H1 (cell line): ENCODE measurements at regions not wholly inside any gene's neighbourhood (a gene's known extent, or its start where the extent isn't known, plus 50 kb on each side); places are given as distances from the start of the nearest gene placed in this dataset.

Experiments
- CTCF ChIA-PET: fragments of 300-600 bp; sonication (Branson Sonifier 250); formaldehyde crosslinking; loops from one replicate; lab custom pipeline; 2021; ENCODE audit not compliant: partially characterized antibody; lab: Charles Lee
- POLR2A ChIA-PET: fragments of 300-600 bp; sonication (Branson Sonifier 250); formaldehyde crosslinking; loops from one replicate; lab custom pipeline; 2021; ENCODE audit warnings: inconsistent platforms; ENCODE audit not compliant: partially characterized antibody; lab: Charles Lee
- DNase-seq, 2 experiments: peaks; one replicate each; pipeline versions ENCODE4 v3.0.0 to v3.0.0-alpha.2; 2010 to 2022; ENCODE audit warnings: low spot score in 2 of 2, low read depth in 1 of 2, mixed read lengths in 1 of 2
- FAIRE-seq: peaks from 2 replicates; lab custom pipeline; 2011; peaks lifted over from hg19 to GRCh38; lab: Jason Lieb, UNC
- H2AFZ ChIP-seq: 2 replicates; pipeline ENCODE4 v1.8.1; 2012; ENCODE audit warnings: low read length, inconsistent platforms
- H2AK5ac ChIP-seq: 2 replicates; pipeline ENCODE4 v1.6.1; 2013; ENCODE audit warnings: low read depth, low read length
- H2BK120ac ChIP-seq: replicated peaks from 2 replicates; pipeline ENCODE3; 2013; ENCODE audit warnings: low read depth, low read length, inconsistent platforms
- H2BK12ac ChIP-seq: 2 replicates; pipeline ENCODE4 v1.6.1; 2013; ENCODE audit warnings: low read depth, low read length
- H2BK15ac ChIP-seq: 2 replicates; pipeline ENCODE4 v1.6.1; 2013; ENCODE audit warnings: low read length
- H2BK20ac ChIP-seq: 2 replicates; pipeline ENCODE4 v1.6.1; 2013; ENCODE audit warnings: low read length
- H2BK5ac ChIP-seq: 2 replicates; pipeline ENCODE4 v1.6.1; 2013; ENCODE audit warnings: low read depth, low read length
- H3K14ac ChIP-seq: 2 replicates; pipeline ENCODE4 v1.6.1; 2013; ENCODE audit warnings: inconsistent platforms; ENCODE audit not compliant: insufficient read length
- H3K18ac ChIP-seq: 2 replicates; pipeline ENCODE4 v1.6.1; 2013; ENCODE audit warnings: low read length; ENCODE audit errors: extremely low read depth
- H3K23ac ChIP-seq: 2 replicates; pipeline ENCODE4 v1.6.1; 2013; ENCODE audit warnings: inconsistent platforms; ENCODE audit not compliant: insufficient read length
- H3K23me2 ChIP-seq: 2 replicates; pipeline ENCODE4 v1.6.1; 2013; ENCODE audit warnings: low read depth, low read length
- H3K27ac ChIP-seq: 2 replicates; pipeline ENCODE4 v1.6.1; 2011; ENCODE audit warnings: low read depth, low read length, inconsistent platforms
- H3K27me3 ChIP-seq, 4 experiments: replicated peaks in 1 of 4; 1 replicate in 1 of 4; 2 replicates in 3 of 4; pipeline versions ENCODE4 v1.6.1 to v1.8.1; 2011 to 2013; ENCODE audit warnings: low read length in 3 of 4, mild to moderate bottlenecking in 3 of 4, inconsistent platforms in 2 of 4, mixed read lengths in 2 of 4, moderate library complexity in 1 of 4; ENCODE audit not compliant: control insufficient read depth in 3 of 4, insufficient read depth in 3 of 4; ENCODE audit errors: extremely low read depth in 1 of 4
- H3K36me3 ChIP-seq, 4 experiments: 2 replicates each; pipeline versions ENCODE4 v1.6.1 to v1.8.1; 2011 to 2013; ENCODE audit warnings: mild to moderate bottlenecking in 4 of 4, low read length in 3 of 4, moderate library complexity in 2 of 4, control low read depth in 1 of 4, inconsistent platforms in 1 of 4; ENCODE audit not compliant: insufficient read depth in 4 of 4, control insufficient read depth in 2 of 4
- H3K4ac ChIP-seq: replicated peaks from 2 replicates; pipeline ENCODE3; 2013; ENCODE audit warnings: low read length, low read depth, mixed read lengths, inconsistent platforms; ENCODE audit not compliant: insufficient read length
- H3K4me1 ChIP-seq, 4 experiments: replicated peaks in 1 of 4; 1 replicate in 1 of 4; 2 replicates in 3 of 4; pipeline versions ENCODE4 v1.6.1 to v1.8.1; 2011 to 2013; ENCODE audit warnings: low read length in 3 of 4, inconsistent platforms in 2 of 4, mixed read lengths in 1 of 4; ENCODE audit not compliant: insufficient read depth in 4 of 4, control insufficient read depth in 3 of 4
- H3K4me2 ChIP-seq, 2 experiments: 2 replicates each; pipeline versions ENCODE4 v1.6.1 to v1.8.1; 2011 to 2013; ENCODE audit warnings: low read depth in 2 of 2, low read length in 2 of 2, control low read depth in 1 of 2, inconsistent platforms in 1 of 2, mild to moderate bottlenecking in 1 of 2; ENCODE audit not compliant: insufficient read depth in 1 of 2
- H3K4me3 ChIP-seq, 4 experiments: fragments of 200-600, 300-600 bp in 1 of 4; sonication (generic), shearing (Covaris generic), sonication (Bioruptor Twin) in 1 of 4; 2 replicates each; pipeline versions ENCODE4 v1.5.1 to v1.8.1; 2011 to 2016; ENCODE audit warnings: low read length in 4 of 4, low read depth in 3 of 4, control low read depth in 2 of 4, inconsistent platforms in 2 of 4, mild to moderate bottlenecking in 2 of 4, mixed read lengths in 1 of 4, moderate library complexity in 1 of 4; ENCODE audit not compliant: insufficient read depth in 2 of 4; ENCODE audit errors: extremely low read depth in 1 of 4
- H3K56ac ChIP-seq: replicated peaks from 2 replicates; pipeline ENCODE3; 2013; ENCODE audit warnings: low read depth, mild to moderate bottlenecking, mixed read lengths, low read length, inconsistent platforms; ENCODE audit not compliant: insufficient read length
- H3K79me1 ChIP-seq: 2 replicates; pipeline ENCODE4 v1.6.1; 2013; ENCODE audit warnings: low read depth, low read length, control low read depth
- H3K79me2 ChIP-seq, 2 experiments: 2 replicates each; pipeline versions ENCODE4 v1.6.1 to v1.8.1; 2012 to 2013; ENCODE audit warnings: low read length in 2 of 2, mild to moderate bottlenecking in 2 of 2, inconsistent platforms in 1 of 2; ENCODE audit not compliant: insufficient read depth in 2 of 2, control insufficient read depth in 1 of 2
- H3K9ac ChIP-seq, 4 experiments: replicated peaks in 1 of 4; 1 replicate in 1 of 4; 2 replicates in 3 of 4; pipeline versions ENCODE4 v1.6.1 to v1.8.1; 2011 to 2013; ENCODE audit warnings: low read depth in 3 of 4, low read length in 3 of 4, control low read depth in 2 of 4, mild to moderate bottlenecking in 2 of 4, moderate library complexity in 2 of 4, inconsistent platforms in 1 of 4; ENCODE audit errors: extremely low read depth in 1 of 4
- H3K9me3 ChIP-seq, 2 experiments: 2 replicates each; pipeline versions ENCODE4 v1.6.1 to v1.8.1; 2012 to 2013; ENCODE audit warnings: mild to moderate bottlenecking in 2 of 2, moderate library complexity in 2 of 2, control low read depth in 1 of 2, inconsistent platforms in 1 of 2, low read depth in 1 of 2, low read length in 1 of 2, mixed read lengths in 1 of 2; ENCODE audit not compliant: insufficient read depth in 2 of 2
- H4K20me1 ChIP-seq, 2 experiments: replicated peaks in 1 of 2; 2 replicates each; pipeline versions ENCODE3 to v1.8.1; 2011 to 2013; ENCODE audit warnings: inconsistent platforms in 2 of 2, low read length in 2 of 2, mild to moderate bottlenecking in 1 of 2; ENCODE audit not compliant: insufficient read depth in 2 of 2, control insufficient read depth in 1 of 2
- H4K5ac ChIP-seq: 2 replicates; pipeline ENCODE4 v1.6.1; 2013; ENCODE audit warnings: low read length, low read depth, mixed read lengths, inconsistent platforms; ENCODE audit not compliant: insufficient read length
- H4K8ac ChIP-seq: 2 replicates; pipeline ENCODE4 v1.8.0; 2013; ENCODE audit warnings: mild to moderate bottlenecking, moderate library complexity, low read length, inconsistent platforms; ENCODE audit not compliant: insufficient read depth; ENCODE audit errors: extremely low read depth
- H4K91ac ChIP-seq: replicated peaks from 2 replicates; pipeline ENCODE3; 2013; ENCODE audit warnings: low read length, mixed read lengths, inconsistent platforms; ENCODE audit not compliant: insufficient read length
- ATF3 ChIP-seq: IDR thresholded peaks from 2 replicates; pipeline ENCODE4 v1.6.1; 2011; ENCODE audit warnings: low read depth, mild to moderate bottlenecking, low read length; ENCODE audit not compliant: insufficient read depth
- BRCA1 ChIP-seq: IDR thresholded peaks from 2 replicates; pipeline ENCODE4 v1.6.1; 2012; ENCODE audit warnings: low read depth, low read length, improper control_type of control experiment
- KDM4A ChIP-seq: IDR thresholded peaks from one replicate; pipeline ENCODE4 v1.7.1; 2012; ENCODE audit warnings: low read depth, mild to moderate bottlenecking, moderate library complexity, low read length, inconsistent platforms; ENCODE audit not compliant: severe bottlenecking
- PHF8 ChIP-seq: fragments of 200-600 bp; sonication (generic); conservative IDR thresholded peaks from 2 replicates; pipeline ENCODE4 v1.7.1; 2012; ENCODE audit warnings: low read depth, mild to moderate bottlenecking, inconsistent platforms, low read length, moderate library complexity
- SIRT6 ChIP-seq: IDR thresholded peaks from one replicate; pipeline ENCODE4 v1.7.1; 2012; ENCODE audit warnings: low read length, inconsistent platforms
- TAF1 ChIP-seq: IDR thresholded peaks from 2 replicates; pipeline ENCODE4 v1.6.1; 2011; ENCODE audit warnings: mild to moderate bottlenecking, low read depth, low read length
- USF2 ChIP-seq: IDR thresholded peaks from 2 replicates; pipeline ENCODE4 v1.6.1; 2011; ENCODE audit warnings: low read length, improper control_type of control experiment
- WGBS, 2 experiments: shearing (Covaris generic) in 1 of 2; methylation state at CpG; one replicate each; pipeline versions ENCODE4 v1.1.6 to v1.1.7; 2013 to 2015; ENCODE audit warnings: low lambda C conversion rate in 2 of 2, mixed read lengths in 2 of 2, inconsistent platforms in 1 of 2, low coverage in 1 of 2, missing lambda C conversion rate in 1 of 2; ENCODE audit not compliant: insufficient replicate concordance in 2 of 2, insufficient coverage in 1 of 2, insufficient read length in 1 of 2; ENCODE audit errors: extremely low coverage in 1 of 2, missing lambda C conversion rate in 1 of 2; 5-methylcytosine and 5-hydroxymethylcytosine counted together

GRCh38 chr1:198878566-198878965 is 239.7 kb downstream of the PTPRC start:
- CTCF ChIA-PET = interaction anchor here (0.6 kb wide), 1 partner anchor 11 kb away, joined by 3 read pairs; no protein-coding TSS in a partner anchor
- Histone ChIP-seq H2BK5ac (no peak overlapping the region), H2BK20ac (no peak overlapping the region), H2BK15ac (no peak overlapping the region), H3K14ac (no peak overlapping the region), H3K79me2 (no peaks in the 10 kb centered on the region), H4K20me1 (no peaks in the 10 kb centered on the region), H3K56ac (no peak overlapping the region), H3K4ac (no peak overlapping the region), H3K23me2 (no peaks in the 10 kb centered on the region), H2BK120ac (no peak overlapping the region), H3K79me1 (no peaks in the 10 kb centered on the region), H3K4me3 (no peak overlapping the region), H3K36me3 (no peaks in the 10 kb centered on the region), H2BK12ac (no peak overlapping the region), H3K4me1 (no peaks in the 10 kb centered on the region), H3K23ac (no peak overlapping the region), H4K91ac (no peak overlapping the region), H2AK5ac (no peak overlapping the region), H4K8ac (no peak overlapping the region), H3K4me2 (no peak overlapping the region), H3K27me3 (no peaks in the 10 kb centered on the region), H3K9me3 (no peaks in the 10 kb centered on the region), H2AFZ (no peak overlapping the region), H4K5ac (no peak overlapping the region), H3K9ac (no peak overlapping the region), H3K27ac (no peak overlapping the region), H3K18ac (no peak overlapping the region)
- POLR2A ChIA-PET = no interaction called here
- FAIRE-seq (no peak), DNase-seq (no peak)
- WGBS, 2 experiments = 90% methylated on average over 2 of the region's 2 CpGs; no CpG with 5 or more reads in 1 of the 2 experiments
- TF ChIP-seq KDM4A (no peak), TAF1 (no peak), ATF3 (no peak), SIRT6 (no peak), USF2 (no peak), BRCA1 (no peak), PHF8 (no peak)
